GM21526 (cell line): ENCODE measurements at regions not wholly inside any gene's neighbourhood (a gene's known extent, or its start where the extent isn't known, plus 50 kb on each side); places are given as distances from the start of the nearest gene placed in this dataset.
"Not testable (repeated sequence)": the region's sequence is repeated elsewhere in the genome, so short reads cannot be mapped to it uniquely, and the experiment has no call there.

Experiments used
- ATAC-seq: cut with Tn5 transposase; IDR thresholded peaks from one replicate; pipeline ENCODE4 v1.9.1; 2021; ENCODE audit warnings: moderate library complexity; ENCODE audit not compliant: unreplicated experiment, low FRiP score

- peak; percentile 100 for ATAC-seq
These were observed 192.6 kb downstream of the CASP12 start for GRCh38 chr11:104705490-104706190.

- no peak for ATAC-seq
These were observed 193.4 kb downstream of the CASP12 start for GRCh38 chr11:104704888-104705287.

GRCh38 chr11:104704146-104704830 lies 194.0 kb downstream of the CASP12 start:
- ATAC-seq, result no peak

- ATAC-seq, result no peak
These were observed 197.7 kb downstream of the CASP12 start for GRCh38 chr11:104700609-104701008.

GRCh38 chr11:104699981-104700380 lies 198.3 kb downstream of the CASP12 start:
- no peak for ATAC-seq

- ATAC-seq, result no peak
These were observed 203.2 kb downstream of the CASP12 start for GRCh38 chr11:104695065-104695463.

GRCh38 chr11:104694259-104695064 lies 203.8 kb downstream of the CASP12 start:
- ATAC-seq, result no peak

- no peak for ATAC-seq
These were observed 205.5 kb downstream of the CASP12 start for GRCh38 chr11:104692751-104693150.

- no peak for ATAC-seq
These were observed 207.1 kb downstream of the CASP12 start for GRCh38 chr11:104691129-104691528.

GRCh38 chr11:104690241-104690640 lies 208.0 kb downstream of the CASP12 start:
- ATAC-seq, result no peak

- no peak for ATAC-seq
These were observed 209.5 kb downstream of the CASP12 start for GRCh38 chr11:104688731-104689130.

- no peak for ATAC-seq
These were observed 216.1 kb downstream of the CASP12 start for GRCh38 chr11:104682206-104682605.

- no peak for ATAC-seq
These were observed 219.0 kb downstream of the CASP12 start for GRCh38 chr11:104679258-104679657.

- no peak for ATAC-seq
These were observed 219.9 kb downstream of the CASP12 start for GRCh38 chr11:104678408-104678807.

- not testable (repeated sequence) for ATAC-seq
These were observed 221.2 kb downstream of the CASP12 start for GRCh38 chr11:104677069-104677468.

- ATAC-seq, result no peak
These were observed 225.4 kb downstream of the CASP12 start for GRCh38 chr11:104672897-104673296.

GRCh38 chr11:104668797-104669463 lies 229.3 kb downstream of the CASP12 start:
- ATAC-seq, result no peak

- ATAC-seq, result no peak
These were observed 231.6 kb downstream of the CASP12 start for GRCh38 chr11:104666624-104667023.

GRCh38 chr11:104665641-104666040 lies 232.6 kb downstream of the CASP12 start:
- ATAC-seq, result no peak

GRCh38 chr11:104663190-104664140 lies 234.8 kb downstream of the CASP12 start:
- ATAC-seq, result no peak
